BLaER1 (cell line): ENCODE measurements at regions not wholly inside any gene's neighbourhood (a gene's known extent, or its start where the extent isn't known, plus 50 kb on each side); places are given as distances from the start of the nearest gene placed in this dataset.

Source experiments
- H3K27ac ChIP-seq: shearing (Covaris generic); formaldehyde crosslinking; 2 replicates; pipeline ENCODE4 v1.8.1; 2022
- H3K27me3 ChIP-seq: shearing (Covaris generic); formaldehyde crosslinking; 2 replicates; pipeline ENCODE4 v1.8.1; 2022
- H3K36me3 ChIP-seq: shearing (Covaris generic); formaldehyde crosslinking; 2 replicates; pipeline ENCODE4 v1.8.1; 2022
- H3K4me1 ChIP-seq: shearing (Covaris generic); formaldehyde crosslinking; 2 replicates; pipeline ENCODE4 v1.8.1; 2022
- H3K4me2 ChIP-seq: shearing (Covaris generic); formaldehyde crosslinking; 2 replicates; pipeline ENCODE4 v1.8.1; 2022
- H3K4me3 ChIP-seq: shearing (Covaris generic); formaldehyde crosslinking; 2 replicates; pipeline ENCODE4 v1.8.1; 2022
- H3K9ac ChIP-seq: shearing (Covaris generic); formaldehyde crosslinking; 2 replicates; pipeline ENCODE4 v1.8.1; 2022
- H3K9me3 ChIP-seq: shearing (Covaris generic); formaldehyde crosslinking; 2 replicates; pipeline ENCODE4 v1.8.1; 2022
- H4K20me1 ChIP-seq: shearing (Covaris generic); formaldehyde crosslinking; 2 replicates; pipeline ENCODE4 v1.8.1; 2022
- Cebpa-rat ChIP-seq: shearing (Covaris generic); IDR thresholded peaks from 2 replicates; pipeline ENCODE4 v1.8.1; 2022

DNA sequence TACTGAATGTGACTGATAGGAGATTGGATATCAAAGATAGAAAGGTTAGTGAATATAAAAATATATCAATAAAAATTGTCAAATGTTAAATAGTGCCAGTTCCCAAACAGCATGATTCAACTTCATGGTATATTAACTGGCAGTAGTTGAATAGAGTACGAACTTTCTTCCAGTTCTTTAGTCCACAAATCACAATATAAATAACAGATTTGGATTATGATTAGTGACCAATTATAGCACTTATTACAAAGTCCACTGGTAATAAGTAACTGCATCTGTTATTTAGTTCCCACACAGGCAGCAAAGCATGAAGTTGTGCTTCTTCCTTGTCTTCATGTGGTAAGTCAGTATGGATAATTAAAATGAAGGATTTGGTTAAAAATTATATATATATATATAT is 243.0 kb upstream of the VWC2 start:
- TF ChIP-seq Cebpa-rat: no peak

DNA sequence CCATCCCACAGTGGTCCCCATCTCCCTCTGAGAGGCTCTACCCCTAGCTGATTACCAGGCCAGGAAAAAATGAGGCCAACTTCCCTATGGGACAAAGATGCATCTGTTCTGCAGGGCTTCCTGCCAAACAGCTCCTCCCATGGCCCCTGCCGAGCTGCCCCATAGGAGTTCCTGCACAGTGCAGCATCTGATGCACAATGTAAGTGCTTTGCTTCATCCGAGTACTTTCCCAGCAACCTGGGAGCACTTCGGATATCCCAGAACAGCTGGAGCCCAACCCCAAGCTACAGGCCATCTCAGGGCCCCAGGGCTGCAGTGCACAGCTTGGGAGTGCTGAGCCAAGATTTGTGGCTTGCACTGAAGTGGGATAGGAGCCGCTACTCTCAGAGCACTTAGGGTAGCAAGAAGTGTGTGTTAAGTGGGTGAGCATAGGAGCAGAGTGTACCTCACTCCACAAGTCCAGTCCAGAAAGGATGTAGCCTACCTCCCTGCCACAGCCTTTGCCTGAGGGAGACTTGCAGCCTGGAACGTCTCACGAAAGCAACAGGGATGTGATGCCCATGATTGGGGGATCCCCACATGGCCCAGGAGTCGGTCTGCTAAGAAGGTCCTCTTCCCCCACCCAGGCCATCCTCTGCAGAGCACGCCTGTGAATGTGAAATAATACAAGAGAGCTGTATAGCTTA is 209.6 kb upstream of the VWC2 start:
- Histone ChIP-seq H3K36me3 (no peaks in the 10 kb centered on the region), H4K20me1 (no peaks in the 10 kb centered on the region), H3K4me1 (no peaks in the 10 kb centered on the region), H3K9ac (no peak overlapping the region), H3K9me3 (no peaks in the 10 kb centered on the region), H3K27me3 (no peaks in the 10 kb centered on the region), H3K4me3 (no peak overlapping the region), H3K27ac (no peak overlapping the region), H3K4me2 (no peak overlapping the region)
- TF ChIP-seq Cebpa-rat: no peak

More for the DNA sequence above, 243.0 kb upstream of the VWC2 start:
- no peak overlapping the region for H3K4me3 ChIP-seq
- no peaks in the 10 kb centered on the region for H4K20me1 ChIP-seq
- H3K4me2 ChIP-seq: no peak overlapping the region
- H3K9ac ChIP-seq: no peak overlapping the region
- H3K9me3 ChIP-seq: no peaks in the 10 kb centered on the region
- H3K4me1 ChIP-seq: no peaks in the 10 kb centered on the region
- H3K27ac ChIP-seq: no peak overlapping the region
- no peaks in the 10 kb centered on the region for H3K36me3 ChIP-seq
- H3K27me3 ChIP-seq: no peaks in the 10 kb centered on the region

DNA sequence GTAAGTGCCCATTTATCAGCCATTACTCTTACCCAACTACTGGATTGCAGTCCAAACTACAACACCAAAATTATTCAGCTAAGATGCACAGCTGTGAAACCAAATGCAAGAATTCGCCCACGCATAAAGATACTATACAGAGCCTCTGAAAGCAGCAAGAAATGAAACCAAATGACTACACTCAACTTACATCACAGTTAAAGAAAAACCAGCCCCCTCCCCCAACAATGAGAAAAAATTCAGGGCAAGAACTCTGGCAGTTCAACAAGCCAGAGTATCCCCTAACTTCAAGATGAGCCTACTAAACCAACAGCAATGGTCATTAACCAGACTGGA is 209.1 kb upstream of the VWC2 start:
- H3K36me3 ChIP-seq: no peaks in the 10 kb centered on the region
- no peak for TF ChIP-seq Cebpa-rat
- no peak overlapping the region for H3K4me3 ChIP-seq
- H3K27me3 ChIP-seq: no peaks in the 10 kb centered on the region
- no peak overlapping the region for H3K27ac ChIP-seq
- H3K9ac ChIP-seq: no peak overlapping the region
- no peaks in the 10 kb centered on the region for H3K9me3 ChIP-seq
- no peaks in the 10 kb centered on the region for H3K4me1 ChIP-seq
- no peaks in the 10 kb centered on the region for H4K20me1 ChIP-seq
- H3K4me2 ChIP-seq: no peak overlapping the region

DNA sequence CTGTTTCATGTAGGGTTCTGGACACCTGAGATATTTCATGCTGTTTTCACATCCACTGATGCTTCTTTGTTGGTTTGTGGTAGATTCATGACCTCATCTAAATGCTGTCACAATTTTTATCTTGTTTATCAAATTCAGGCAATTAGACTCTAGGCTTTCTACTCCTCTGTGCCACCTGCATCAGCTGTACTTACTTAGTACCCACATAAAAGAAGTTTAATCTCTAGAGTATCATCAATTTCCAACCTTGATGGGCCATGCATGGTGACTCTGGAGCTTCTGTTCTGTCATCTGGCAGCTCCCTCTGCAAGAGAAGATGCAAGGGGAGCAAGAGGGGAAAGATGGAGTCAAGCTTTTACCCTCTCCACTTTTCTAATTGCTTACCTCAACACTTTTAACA is 195.9 kb upstream of the VWC2 start:
- no peak overlapping the region for H3K9ac ChIP-seq
- H3K4me3 ChIP-seq: no peak overlapping the region
- H3K9me3 ChIP-seq: no peaks in the 10 kb centered on the region
- H3K36me3 ChIP-seq: no peaks in the 10 kb centered on the region
- no peaks in the 10 kb centered on the region for H3K4me1 ChIP-seq
- H3K27me3 ChIP-seq: no peaks in the 10 kb centered on the region
- no peak overlapping the region for H3K27ac ChIP-seq
- no peak for TF ChIP-seq Cebpa-rat
- no peaks in the 10 kb centered on the region for H4K20me1 ChIP-seq
- H3K4me2 ChIP-seq: no peak overlapping the region

DNA sequence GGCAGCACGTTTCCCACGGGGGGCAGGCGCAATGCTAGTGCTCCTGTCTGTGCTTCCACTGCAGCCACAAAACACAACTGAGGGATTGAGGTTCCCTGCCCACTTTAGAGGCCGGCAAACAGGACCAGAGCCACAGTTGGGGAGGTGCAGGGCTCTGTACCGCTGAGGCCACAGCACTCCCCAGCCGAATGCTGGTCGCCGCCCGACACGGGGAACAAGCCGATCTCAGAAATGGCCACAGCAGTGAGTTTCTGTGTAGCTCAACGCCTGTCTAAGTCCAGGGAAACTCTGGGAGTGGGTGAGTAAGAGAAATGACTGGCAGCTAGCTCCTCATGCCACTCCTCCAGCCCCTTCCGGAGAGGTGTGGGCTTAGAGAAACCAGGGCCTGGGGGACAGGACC is 194.0 kb upstream of the VWC2 start:
- Histone ChIP-seq H3K9ac (no peak overlapping the region), H4K20me1 (no peaks in the 10 kb centered on the region), H3K27ac (no peak overlapping the region), H3K4me3 (no peak overlapping the region), H3K36me3 (no peaks in the 10 kb centered on the region), H3K9me3 (no peaks in the 10 kb centered on the region), H3K27me3 (no peaks in the 10 kb centered on the region), H3K4me2 (no peak overlapping the region), H3K4me1 (no peaks in the 10 kb centered on the region)
- no peak for TF ChIP-seq Cebpa-rat

DNA sequence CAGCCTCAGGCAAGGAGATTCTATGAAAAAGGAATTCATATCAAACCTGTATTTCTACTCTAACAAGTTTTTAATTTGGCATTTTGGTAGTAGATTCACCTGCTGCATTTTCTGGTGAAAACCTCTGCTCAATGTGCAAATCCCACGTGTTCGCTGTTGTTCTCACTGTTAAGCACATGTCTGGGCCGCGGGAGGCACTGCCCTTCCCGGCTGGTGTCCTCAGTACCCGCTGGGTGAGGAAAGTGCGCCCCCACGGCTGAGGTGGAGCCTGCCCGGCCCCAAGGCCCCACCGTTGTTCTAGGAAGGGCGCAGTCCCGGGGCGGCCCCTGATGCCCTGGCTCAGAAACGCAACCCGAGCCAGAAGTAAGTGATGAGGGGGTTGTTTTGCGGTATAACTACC is 193.4 kb upstream of the VWC2 start:
- H3K9ac ChIP-seq: no peak overlapping the region
- no peaks in the 10 kb centered on the region for H3K36me3 ChIP-seq
- no peaks in the 10 kb centered on the region for H3K9me3 ChIP-seq
- no peak overlapping the region for H3K4me2 ChIP-seq
- H3K27me3 ChIP-seq: no peaks in the 10 kb centered on the region
- H3K27ac ChIP-seq: no peak overlapping the region
- no peak overlapping the region for H3K4me3 ChIP-seq
- no peaks in the 10 kb centered on the region for H3K4me1 ChIP-seq
- H4K20me1 ChIP-seq: no peaks in the 10 kb centered on the region
- TF ChIP-seq Cebpa-rat: no peak

DNA sequence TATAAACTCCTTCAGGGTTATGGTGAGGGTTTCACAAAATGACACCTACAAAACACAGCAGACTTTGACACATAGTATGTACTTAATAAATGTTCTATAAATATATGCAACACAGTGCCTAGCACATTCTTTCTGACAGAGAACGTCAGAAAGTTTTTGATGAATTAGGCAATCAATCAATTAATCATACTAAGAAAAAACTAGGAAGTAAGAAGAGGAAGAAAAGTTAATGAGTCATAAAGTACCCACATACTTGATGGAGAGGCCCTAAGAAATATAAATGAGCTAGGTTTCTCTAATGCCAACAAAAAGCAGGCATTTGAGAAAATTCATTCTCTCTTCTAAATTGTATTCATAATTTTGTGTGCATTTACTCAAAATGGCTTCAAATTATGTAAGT is 192.7 kb upstream of the VWC2 start:
- H4K20me1 ChIP-seq: no peaks in the 10 kb centered on the region
- no peak overlapping the region for H3K27ac ChIP-seq
- no peak overlapping the region for H3K4me3 ChIP-seq
- no peak overlapping the region for H3K9ac ChIP-seq
- H3K27me3 ChIP-seq: no peaks in the 10 kb centered on the region
- no peak for TF ChIP-seq Cebpa-rat
- no peak overlapping the region for H3K4me2 ChIP-seq
- no peaks in the 10 kb centered on the region for H3K36me3 ChIP-seq
- no peaks in the 10 kb centered on the region for H3K9me3 ChIP-seq
- H3K4me1 ChIP-seq: no peaks in the 10 kb centered on the region

DNA sequence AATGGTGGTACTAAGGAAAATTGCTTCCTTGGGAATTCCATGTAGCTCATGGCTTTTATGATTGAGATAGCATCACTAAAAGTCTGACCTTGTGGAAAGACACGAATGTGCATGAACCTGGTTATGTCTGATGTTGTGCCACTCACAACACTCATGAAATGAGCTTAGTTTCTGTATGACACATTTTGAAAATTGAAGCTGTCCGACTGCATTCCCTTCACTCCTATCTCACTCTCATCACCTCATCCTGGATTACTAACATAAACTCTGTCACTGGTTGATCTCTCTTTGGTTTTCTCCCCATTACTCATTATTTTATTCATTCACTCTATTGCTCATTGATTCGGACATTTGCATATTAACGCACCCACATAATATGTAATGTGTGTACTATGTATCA is 190.0 kb upstream of the VWC2 start:
- no peaks in the 10 kb centered on the region for H3K27me3 ChIP-seq
- H3K4me3 ChIP-seq: no peak overlapping the region
- no peaks in the 10 kb centered on the region for H3K4me1 ChIP-seq
- H3K36me3 ChIP-seq: no peaks in the 10 kb centered on the region
- no peak overlapping the region for H3K9ac ChIP-seq
- no peak overlapping the region for H3K4me2 ChIP-seq
- TF ChIP-seq Cebpa-rat: no peak
- no peaks in the 10 kb centered on the region for H4K20me1 ChIP-seq
- no peaks in the 10 kb centered on the region for H3K9me3 ChIP-seq
- no peak overlapping the region for H3K27ac ChIP-seq

DNA sequence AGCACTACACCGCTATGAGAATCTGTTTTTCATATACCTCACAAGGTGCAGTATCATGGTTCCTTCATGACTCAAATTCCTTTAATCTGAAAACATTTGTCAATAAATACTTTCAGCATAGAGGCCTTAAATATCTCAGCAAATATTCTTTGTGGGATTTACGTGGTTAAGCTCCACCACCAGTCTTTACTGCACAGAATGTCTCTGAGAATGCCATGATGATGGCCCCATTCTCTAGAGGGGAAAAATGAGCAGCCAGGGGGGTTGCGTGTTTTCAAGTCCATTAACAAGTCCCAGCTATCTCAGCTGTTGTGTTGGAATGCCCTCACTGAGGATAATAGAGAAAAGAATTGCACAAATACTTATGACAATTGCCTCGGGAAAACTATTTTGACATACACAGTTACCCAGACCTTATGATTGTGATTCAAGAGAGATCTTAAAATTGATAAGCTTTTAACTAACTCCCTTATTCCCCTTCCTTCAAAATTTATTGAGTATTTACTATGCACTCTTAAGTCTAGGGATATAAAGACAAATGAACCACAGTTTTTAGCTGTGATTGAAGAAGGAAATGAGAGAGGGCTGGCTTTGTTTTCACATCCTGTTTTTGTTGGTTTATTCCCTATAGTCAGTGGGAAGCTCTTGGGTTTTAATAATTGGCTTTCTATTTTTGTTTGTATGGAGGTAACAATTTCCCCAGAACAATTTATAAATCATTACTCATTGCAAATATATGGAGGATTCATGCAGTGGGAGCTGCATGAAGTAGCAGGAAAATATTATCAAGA is 176.5 kb upstream of the VWC2 start:
- no peaks in the 10 kb centered on the region for H3K9me3 ChIP-seq
- no peak overlapping the region for H3K4me3 ChIP-seq
- H3K36me3 ChIP-seq: no peaks in the 10 kb centered on the region
- peaks cover 14% of the 10 kb centered on the region for H3K4me1 ChIP-seq
- TF ChIP-seq Cebpa-rat: no peak
- no peaks in the 10 kb centered on the region for H3K27me3 ChIP-seq
- H3K27ac ChIP-seq: no peak overlapping the region
- no peaks in the 10 kb centered on the region for H4K20me1 ChIP-seq
- H3K4me2 ChIP-seq: peak overlapping the region; percentile 38
- H3K9ac ChIP-seq: no peak overlapping the region

DNA sequence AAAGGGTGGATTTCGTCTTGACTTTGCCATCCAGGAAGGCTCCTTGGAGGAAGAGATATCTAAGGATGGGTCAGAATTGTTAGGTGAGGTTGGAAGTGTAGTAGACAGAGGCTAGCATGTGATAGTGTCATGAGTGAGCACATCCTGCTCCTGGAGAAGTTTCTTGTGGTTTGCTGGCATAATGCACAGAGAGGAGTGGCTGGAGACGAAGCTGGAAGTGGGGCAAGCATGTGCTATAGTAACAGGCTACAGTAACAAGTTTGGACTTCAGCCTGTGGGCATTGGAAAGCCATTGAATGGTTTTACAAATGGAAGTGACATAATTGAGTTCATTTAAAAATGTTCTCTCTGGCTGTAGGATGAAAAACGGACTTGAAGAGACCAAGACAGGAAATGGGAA is 175.6 kb upstream of the VWC2 start:
- peaks cover 14% of the 10 kb centered on the region for H3K4me1 ChIP-seq
- no peak overlapping the region for H3K4me2 ChIP-seq
- H3K9ac ChIP-seq: no peak overlapping the region
- no peaks in the 10 kb centered on the region for H4K20me1 ChIP-seq
- no peak overlapping the region for H3K4me3 ChIP-seq
- no peaks in the 10 kb centered on the region for H3K27me3 ChIP-seq
- no peak for TF ChIP-seq Cebpa-rat
- H3K9me3 ChIP-seq: no peaks in the 10 kb centered on the region
- H3K27ac ChIP-seq: no peak overlapping the region
- no peaks in the 10 kb centered on the region for H3K36me3 ChIP-seq

DNA sequence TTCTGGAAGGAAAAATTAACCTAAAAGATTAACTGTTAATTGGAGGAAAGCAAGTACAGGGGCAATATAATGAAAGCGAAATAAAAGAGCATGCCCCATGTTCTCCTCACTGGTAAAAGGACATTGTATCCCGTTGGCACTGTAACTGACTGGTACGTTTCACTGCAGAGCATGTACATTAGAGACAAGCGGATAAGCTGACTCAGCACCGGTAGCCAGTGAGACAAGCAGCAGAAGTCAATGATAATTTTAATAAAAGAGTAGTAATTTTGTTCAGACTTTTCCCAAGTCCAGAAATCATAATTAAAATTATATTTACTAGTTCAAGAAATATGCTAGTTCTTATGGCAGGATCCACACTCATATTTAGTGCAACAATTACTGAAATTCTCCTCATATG is 161.5 kb upstream of the VWC2 start:
- H3K27ac ChIP-seq: no peak overlapping the region
- no peaks in the 10 kb centered on the region for H4K20me1 ChIP-seq
- TF ChIP-seq Cebpa-rat: no peak
- no peaks in the 10 kb centered on the region for H3K27me3 ChIP-seq
- H3K4me2 ChIP-seq: no peak overlapping the region
- no peak overlapping the region for H3K4me3 ChIP-seq
- no peaks in the 10 kb centered on the region for H3K9me3 ChIP-seq
- H3K9ac ChIP-seq: no peak overlapping the region
- no peaks in the 10 kb centered on the region for H3K36me3 ChIP-seq
- H3K4me1 ChIP-seq: no peaks in the 10 kb centered on the region
